ENCODE measurements at regions not wholly inside any gene's neighbourhood (a gene's known extent, or its start where the extent isn't known, plus 50 kb on each side); places are given as distances from the start of the nearest gene placed in this dataset.

GRCh38 chr18:45488645-45489044, 126.6 kb upstream of the SLC14A2 start:
- TF ChIP-seq CTCF (IDR thresholded peaks at IDR 0.05) = no peak
- no peak for TF ChIP-seq POLR2A (IDR thresholded peaks at IDR 0.05)
- TF ChIP-seq EP300 (IDR thresholded peaks at IDR 0.05) = no peak
- no peak for TF ChIP-seq POLR2AphosphoS5 (IDR thresholded peaks at IDR 0.05)

Data from stomach (tissue), 4 donors.